GM10266 (cell line): ENCODE measurements at regions not wholly inside any gene's neighbourhood (a gene's known extent, or its start where the extent isn't known, plus 50 kb on each side); places are given as distances from the start of the nearest gene placed in this dataset.
"Not testable (repeated sequence)": the region's sequence is repeated elsewhere in the genome, so short reads cannot be mapped to it uniquely, and the experiment has no call there.

Experiments used
- DNase-seq: peaks from one replicate; pipeline ENCODE4 v3.0.0; 2012; ENCODE audit errors: extremely low spot score
- TF ChIP-seq, protein P1 (sequence below): IDR thresholded peaks from 2 replicates; pipeline ENCODE4 v1.5.1; 2012; ENCODE audit warnings: mild to moderate bottlenecking, low read depth; ENCODE audit not compliant: control insufficient read depth, insufficient read depth; ENCODE audit errors: missing control alignments

DNA sequence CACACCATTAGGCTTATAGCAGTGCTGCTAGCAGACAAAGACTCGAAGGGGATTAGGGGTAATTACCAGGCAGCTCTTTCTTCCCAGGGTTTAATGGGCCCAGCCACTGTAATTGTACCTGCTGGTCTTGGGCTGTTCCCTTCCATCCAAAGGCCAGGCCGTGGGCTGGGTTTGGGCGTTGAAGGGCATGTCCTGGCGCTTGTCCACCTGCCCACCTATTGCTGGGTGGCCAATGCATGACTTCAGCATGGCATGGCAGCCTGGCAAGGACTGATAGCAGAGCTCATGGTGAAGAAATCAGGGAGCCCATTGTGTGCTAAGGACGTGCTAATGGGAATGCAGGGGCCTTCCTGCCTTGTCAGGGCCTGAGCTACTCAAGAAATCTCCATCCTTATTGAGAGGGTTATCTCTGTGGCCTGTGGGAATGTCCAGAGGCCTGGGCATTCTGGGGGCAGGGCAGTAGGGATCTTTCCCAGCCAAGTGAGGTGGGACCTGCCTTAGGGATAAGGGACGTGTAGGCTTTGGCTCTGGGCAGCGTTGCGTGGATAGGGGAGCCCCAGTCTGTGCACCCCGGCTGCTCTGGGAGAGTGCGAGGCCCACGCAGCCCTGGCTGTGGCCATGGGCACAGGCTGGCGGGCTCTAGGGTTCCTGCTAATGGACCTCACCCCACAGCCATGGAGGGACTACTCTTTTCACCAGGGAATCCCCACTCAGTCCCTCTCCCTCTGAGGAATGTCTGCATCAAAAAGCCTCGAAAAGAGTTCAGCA is 116.1 kb upstream of the PITX1 start:
- TF ChIP-seq, protein P1, sequence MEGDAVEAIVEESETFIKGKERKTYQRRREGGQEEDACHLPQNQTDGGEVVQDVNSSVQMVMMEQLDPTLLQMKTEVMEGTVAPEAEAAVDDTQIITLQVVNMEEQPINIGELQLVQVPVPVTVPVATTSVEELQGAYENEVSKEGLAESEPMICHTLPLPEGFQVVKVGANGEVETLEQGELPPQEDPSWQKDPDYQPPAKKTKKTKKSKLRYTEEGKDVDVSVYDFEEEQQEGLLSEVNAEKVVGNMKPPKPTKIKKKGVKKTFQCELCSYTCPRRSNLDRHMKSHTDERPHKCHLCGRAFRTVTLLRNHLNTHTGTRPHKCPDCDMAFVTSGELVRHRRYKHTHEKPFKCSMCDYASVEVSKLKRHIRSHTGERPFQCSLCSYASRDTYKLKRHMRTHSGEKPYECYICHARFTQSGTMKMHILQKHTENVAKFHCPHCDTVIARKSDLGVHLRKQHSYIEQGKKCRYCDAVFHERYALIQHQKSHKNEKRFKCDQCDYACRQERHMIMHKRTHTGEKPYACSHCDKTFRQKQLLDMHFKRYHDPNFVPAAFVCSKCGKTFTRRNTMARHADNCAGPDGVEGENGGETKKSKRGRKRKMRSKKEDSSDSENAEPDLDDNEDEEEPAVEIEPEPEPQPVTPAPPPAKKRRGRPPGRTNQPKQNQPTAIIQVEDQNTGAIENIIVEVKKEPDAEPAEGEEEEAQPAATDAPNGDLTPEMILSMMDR: no peak
- no peak for DNase-seq

DNA sequence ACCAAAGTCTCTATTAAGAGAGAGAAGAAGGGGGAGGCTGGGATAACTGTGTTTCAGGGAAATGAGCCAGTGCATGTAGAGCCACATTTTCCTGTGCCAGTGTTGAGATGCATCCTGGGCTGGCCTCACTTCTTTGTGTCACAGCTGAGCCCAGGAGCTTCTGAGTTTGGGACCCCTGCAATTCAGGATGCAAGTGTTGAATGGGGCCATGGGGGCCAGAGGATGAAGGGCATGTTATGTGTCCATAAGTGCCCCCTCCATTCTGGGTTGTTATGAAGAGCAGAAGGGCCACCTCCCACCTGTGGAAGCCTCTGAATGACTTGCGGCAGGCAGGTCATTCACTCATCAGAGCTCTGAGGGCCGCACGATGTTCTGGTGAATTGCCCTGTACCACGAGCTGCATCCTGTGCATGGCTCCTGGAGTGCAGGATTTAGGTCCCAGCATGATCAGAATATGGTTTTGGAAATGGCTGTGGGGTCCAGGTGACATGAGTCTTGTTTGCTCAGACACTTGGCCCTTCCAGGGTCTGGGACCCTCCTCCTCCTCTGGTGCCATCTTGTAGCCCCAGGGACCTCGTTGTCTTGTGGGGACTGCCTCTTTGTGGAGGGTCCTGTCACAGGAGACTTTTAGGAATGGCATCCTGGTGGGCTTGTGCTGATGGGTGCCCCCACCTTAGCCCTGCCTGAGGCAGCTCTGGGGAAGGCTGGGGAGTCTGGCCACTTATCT is 115.4 kb upstream of the PITX1 start:
- TF ChIP-seq, protein P1: no peak

DNA sequence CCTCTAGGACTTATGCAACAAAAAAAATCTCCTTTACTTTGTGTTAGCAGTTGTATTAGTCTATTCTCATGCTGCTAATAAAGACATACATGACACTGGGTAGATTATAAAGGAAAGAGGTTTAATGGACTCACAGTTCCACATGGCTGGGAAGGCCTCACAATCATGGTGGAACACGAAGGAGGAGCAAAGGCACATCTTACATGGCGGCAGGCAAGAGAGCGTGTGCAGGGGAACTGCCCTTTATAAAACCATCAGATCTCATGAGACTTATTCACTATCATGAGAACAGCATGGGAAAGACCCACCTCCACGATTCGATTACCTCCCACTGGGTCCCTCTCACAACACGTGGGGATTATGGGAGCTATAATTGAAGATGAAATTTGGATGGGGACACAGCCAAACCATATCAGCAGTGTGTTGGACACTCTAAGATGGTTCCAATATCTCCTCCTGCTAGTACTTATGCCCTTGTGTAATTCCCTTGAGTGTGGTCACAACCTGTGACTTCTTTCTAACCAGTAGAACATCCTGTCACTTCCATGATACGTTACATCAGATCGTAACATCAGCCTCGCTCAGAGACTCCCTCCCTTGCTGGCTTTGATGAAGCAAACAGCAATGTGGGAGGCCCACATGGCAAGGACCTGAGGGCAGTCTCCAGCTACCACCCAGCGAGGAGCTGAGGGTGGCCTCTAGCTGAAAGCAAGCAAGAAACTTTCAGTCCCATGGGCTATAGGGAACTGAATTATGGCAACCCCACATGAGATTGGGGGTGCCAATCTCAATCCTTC is 113.5 kb upstream of the PITX1 start:
- no peak for DNase-seq
- TF ChIP-seq, protein P1: no peak

More for the DNA sequence above, 115.4 kb upstream of the PITX1 start:
- no peak for DNase-seq

DNA sequence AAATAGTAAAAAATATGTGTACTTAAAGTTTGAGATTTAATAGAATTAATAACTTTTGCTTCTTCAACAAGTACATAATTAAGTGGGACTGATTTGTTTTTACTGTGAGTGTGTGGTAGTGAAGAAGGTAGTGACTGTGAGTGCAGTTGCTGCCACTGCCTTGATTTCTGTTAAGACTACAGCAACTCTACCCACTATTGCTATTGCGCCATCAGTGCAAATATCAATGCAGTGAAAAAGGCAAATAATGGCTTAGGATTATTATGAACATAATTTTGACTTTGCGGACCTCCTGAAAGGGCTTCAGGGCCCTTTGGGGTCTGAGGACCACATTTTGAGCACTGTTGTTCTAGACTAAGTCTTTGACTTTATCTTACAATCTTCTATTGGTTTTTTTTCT is 112.0 kb upstream of the PITX1 start:
- no peak for DNase-seq
- TF ChIP-seq, protein P1: no peak

DNA sequence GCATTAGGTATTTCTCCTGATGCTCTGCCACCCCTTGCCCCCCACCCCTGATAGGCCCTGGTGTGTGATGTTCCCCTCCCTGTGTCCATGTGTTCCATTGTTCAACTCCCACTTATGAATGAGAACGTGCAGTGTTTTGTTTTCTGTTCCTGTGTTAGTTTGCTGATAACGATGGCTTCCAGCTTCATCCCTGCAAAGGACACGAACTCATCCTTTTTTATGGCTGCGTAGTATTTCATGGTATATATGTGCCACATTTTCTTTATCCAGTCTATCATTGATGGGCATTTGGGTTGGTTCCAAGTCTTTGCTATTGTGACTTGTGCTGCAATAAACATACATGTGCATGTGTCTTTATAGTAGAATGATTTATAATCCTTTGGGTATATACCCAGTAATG is 109.7 kb upstream of the PITX1 start:
- DNase-seq: not testable (repeated sequence)

DNA sequence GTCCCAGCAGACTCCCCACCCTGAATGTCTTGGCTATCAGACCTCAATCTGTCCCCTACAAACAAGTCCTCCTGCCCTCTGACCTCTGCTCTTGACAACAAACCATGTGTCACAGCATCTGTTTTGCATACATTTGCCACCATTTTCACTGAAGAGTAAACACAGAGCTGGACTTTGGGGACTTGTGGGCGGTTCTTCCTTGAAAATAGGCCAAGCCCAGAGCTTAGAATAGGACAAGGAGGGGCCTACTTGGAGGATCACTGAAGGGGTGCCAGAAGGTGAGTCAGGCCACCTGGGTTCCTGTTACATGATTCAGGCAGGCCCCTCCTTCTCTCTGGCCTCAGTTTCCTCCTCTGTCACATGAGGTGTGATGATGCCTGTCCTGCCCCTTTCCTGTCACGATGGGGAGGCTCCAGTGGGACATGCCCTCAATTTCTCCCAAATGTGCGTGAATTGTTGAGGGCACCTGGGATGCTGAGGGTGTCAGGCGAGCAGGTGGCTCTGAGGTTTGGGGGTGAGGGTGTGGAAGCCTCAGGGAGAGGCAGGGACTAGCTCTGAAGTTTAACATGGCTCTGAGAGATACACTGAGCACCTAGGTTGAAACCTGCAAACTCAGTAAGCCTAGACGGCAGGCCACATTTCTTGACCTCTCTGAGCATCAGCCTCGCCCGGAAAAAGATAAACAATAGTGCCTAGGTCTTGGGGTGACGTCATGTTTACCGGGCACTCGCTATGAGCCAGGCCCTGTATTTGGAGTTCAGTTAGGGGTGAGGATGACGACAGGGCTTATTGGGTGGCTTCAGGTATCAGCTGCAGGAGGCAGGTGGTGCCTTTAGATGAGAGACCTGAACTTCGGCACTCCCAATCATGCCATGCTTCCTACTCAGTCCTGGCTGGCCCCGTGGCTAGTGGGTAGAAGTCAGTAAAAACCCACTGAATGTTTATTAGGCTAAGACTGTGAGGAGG is 107.6 kb upstream of the PITX1 start:
- TF ChIP-seq, protein P1: no peak
- DNase-seq: no peak

DNA sequence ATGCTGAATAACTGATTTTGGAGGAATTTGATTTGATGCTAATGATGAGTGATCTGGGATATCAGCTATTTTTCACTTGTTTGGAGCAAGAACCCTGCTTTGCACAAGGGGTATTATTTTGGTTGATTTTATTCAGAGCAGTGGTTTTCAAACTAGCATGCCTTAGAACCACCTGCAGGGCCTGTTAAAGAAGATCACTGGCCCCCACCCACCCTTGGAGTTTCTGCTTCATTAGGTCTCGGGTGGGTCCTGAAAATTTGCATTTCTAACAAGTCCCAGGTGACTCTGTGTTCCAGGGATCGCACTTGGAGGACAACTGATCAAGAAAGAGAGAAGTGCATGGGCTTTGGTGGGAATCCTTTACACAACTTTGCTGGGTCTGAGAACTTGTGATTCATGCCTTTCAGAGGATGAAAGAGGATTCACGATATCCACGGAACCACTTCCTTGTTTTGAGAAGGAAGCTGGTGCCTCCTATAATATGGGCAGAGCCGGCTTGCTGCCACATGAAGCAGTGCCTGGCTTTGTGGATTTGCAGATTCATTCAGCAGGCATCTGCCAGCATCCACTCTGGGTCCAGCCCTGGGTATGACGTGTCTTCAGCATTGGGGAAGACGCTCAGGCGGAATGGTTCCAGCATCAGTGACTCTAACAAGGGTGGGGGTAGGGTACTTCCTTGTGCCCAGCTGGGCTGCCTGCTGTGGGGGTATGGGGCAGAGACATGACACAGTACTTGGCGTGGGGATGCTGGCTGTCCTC is 106.6 kb upstream of the PITX1 start:
- TF ChIP-seq, protein P1: no peak
- no peak for DNase-seq
